Caki2 (cell line): ENCODE measurements at regions not wholly inside any gene's neighbourhood (a gene's known extent, or its start where the extent isn't known, plus 50 kb on each side); places are given as distances from the start of the nearest gene placed in this dataset.

Experiments used
- DNase-seq: peaks from one replicate; pipeline ENCODE4 v3.0.0-alpha.2; 2015; ENCODE audit warnings: low read depth
- in situ Hi-C: cut with HindIII; loops from 2 replicates; pipeline ENCODE4 v1.10.0; 2016; ENCODE audit warnings: low sequenced_read_pairs, low pct_unique_long_range_greater_than_20kb, mixed read lengths

DNA sequence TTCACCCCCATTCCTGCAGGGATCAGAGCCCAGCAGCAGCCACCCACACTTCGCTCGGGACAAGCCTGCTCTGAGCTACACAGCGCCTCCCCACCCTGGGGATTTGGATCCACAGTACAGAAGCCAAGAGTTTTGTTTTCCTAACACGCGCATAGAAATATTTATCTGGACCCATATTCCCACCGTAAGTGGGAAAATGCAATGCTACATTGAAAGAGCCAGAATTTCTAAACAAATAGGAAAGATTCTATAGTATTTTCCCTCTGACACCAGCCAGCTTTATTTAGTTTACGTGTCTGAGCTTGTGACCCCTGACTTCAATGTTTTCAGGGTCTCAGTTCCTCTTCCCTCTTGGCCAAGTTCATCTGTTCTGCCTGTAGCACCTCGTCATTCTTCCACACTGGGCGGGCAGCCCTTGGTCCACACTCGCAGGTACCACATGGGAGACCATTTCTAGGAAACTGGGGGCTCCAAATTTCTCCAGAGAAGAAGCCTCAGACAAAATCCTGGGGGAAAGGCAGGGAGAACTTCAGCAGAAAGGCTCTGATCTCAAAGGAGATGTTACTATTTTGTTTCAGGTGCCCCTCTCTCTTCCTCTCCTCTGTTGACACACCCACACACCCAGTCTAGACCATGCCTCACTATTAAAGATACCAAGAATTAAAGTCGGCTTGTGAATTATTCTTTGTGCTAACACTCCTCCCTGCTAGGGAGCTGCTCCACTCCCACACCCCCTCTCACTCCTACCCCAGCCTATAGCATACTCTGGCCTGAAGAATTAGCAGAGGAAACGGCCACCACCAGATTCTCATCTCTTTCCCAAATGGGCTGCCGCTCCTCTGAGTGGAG, 116.0 kb upstream of the PCGF5 start:
- DNase-seq, result no peak
- in situ Hi-C loops, result no loop called here

DNA sequence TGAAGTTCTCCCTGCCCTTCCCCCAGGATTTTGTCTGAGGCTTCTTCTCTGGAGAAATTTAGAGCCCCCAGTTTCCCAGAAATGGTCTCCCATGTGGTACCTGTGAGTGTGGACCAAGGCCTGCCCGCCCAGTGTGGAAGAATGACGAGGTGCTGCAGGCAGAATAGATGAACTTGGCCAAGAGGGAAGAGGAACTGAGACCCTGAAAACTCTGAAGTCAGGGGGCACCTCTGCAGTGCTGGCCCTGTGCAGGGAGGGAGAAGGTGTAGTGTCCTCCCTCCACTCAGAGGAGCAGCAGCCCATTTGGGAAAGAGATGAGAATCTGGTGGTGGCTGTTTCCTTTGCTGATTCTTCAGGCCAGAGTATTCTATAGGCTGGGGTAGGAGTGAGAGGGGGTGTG, 115.2 kb upstream of the PCGF5 start:
- DNase-seq, result no peak
- in situ Hi-C loops, result no loop called here

DNA sequence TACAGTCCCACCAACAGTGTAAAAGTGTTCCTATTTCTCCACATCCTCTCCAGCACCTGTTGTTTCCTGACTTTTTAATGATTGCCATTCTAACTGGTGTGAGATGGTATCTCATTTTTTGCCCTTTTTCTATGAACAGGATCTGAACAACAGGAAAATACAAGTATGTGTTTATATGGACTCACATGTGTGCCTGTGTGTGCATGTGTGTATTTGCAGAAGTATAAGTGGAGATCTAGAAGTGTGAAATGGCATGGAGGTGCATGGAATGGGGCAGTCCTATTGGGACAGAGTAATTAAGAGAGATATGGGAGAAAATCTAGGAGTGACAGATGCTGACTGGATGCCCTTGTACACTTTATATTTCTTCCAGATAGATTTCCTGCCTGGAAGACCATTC, 111.6 kb upstream of the PCGF5 start:
- in situ Hi-C loops, result no loop called here
- no peak for DNase-seq

DNA sequence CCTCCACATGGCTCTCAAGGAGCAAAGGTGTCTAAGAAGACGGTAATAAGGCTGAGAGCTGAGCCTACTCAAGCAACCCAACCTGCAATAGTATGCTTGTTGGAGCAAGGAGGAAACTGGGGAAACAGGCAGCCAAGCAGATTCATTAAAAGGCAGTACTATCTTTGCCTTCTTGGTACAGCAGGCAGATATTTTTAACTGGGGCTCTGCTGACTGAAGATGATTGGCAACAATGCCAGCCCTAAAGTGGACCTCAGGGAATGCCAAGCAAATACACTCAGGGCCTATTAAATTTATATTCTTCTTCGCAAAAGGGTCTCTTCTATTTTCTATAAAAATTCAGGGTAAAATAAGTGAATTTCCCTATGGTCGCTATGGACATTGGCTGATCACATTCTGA, 109.4 kb upstream of the PCGF5 start:
- in situ Hi-C loops, result no loop called here

DNA sequence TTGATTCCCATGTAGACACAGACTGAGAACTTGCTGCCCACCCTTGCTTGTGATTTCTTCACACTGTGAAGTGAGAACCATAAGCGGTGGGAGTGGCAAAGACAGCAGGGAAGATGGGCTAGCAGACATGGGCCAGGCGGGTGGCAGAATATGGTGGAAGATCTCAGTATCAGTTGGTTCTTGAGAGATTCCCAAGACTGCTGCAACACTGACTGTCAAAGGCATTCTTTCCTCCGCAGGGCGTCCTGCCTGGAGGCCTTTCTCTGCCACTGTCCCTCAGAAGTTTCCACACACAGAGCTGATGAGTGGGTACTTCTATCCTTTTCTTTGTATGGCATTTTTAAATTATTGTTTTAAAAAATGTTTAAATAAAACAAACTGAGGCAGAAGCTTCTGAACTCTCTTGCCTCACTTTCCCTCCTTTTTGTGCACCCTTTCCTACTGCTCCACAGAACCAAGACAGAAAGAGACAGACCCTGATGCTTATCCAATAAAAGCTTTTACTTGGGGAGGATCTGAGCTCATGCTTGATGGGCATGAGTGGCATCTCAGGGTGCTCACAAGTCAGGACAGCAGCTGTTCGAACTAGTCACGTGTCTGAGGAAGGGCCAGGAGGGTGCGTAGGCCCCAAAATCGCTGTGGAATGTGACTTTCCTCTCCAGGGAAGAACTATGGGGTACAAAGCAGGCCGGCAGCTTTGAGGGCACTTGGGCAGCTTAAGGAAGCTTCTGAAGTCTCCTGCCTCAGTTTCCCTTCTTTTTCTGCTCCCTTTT, 104.7 kb upstream of the PCGF5 start:
- in situ Hi-C loops, result no loop called here
- no peak for DNase-seq

More for the DNA sequence above, 109.4 kb upstream of the PCGF5 start:
- DNase-seq, result no peak

DNA sequence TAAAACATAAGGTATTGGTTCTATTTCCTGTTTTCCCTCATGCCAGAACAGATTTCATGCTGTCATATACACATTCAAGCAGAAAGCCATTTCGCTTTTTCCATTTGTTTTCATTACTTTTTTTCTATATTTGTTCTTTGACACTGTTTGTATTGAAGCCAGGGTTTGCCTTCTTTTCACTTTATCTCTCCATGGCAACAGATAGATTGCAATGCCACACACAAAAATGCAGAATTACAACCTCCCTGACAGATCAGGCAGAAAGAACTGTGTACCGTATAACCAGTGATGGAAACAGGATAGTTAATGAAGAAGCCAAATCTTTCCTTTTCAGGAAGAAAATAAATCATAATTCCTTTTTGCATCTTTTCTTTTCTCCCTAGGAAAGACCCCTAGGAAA, 103.0 kb upstream of the PCGF5 start:
- in situ Hi-C loops, result no loop called here
- DNase-seq, result no peak

DNA sequence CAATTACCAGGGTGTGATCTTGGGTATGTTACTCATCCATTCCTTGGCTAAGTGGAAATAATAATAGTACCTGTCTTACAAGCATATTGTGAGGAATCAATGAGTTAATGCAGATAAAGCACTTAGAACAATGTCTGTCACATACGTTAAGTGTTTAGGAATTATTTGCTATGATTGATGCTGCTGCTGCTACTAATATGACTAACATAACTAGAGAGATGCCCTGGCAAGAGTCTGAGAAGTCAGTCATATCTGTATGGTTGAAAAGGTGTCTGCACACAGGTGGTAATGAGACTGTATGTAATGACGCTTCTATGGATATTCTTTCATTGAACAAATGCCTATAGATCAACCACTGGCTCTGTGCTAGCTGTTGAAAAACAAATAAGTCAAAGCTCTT, 100.1 kb upstream of the PCGF5 start:
- DNase-seq, result no peak
- in situ Hi-C loops, result no loop called here

DNA sequence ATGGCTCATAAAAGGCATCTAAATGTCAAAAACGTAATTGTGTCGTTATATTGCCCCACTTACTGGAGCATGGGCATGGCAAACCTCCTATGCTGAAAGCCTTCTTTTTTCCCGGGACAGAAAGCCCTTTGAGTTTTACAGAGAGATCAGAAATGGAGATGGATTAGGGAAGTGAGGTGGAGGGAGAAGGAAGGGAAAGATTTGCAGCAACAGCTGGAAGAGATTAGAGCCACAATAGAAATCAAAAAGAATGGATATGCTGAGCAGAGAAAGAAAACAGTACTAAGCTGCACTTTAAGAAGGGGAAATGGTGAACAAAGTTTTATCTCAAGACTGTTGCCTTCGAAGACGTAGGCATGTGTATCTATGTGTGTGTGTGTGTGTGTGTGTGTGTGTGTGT, 97.2 kb upstream of the PCGF5 start:
- in situ Hi-C loops, result no loop called here
- no peak for DNase-seq

DNA sequence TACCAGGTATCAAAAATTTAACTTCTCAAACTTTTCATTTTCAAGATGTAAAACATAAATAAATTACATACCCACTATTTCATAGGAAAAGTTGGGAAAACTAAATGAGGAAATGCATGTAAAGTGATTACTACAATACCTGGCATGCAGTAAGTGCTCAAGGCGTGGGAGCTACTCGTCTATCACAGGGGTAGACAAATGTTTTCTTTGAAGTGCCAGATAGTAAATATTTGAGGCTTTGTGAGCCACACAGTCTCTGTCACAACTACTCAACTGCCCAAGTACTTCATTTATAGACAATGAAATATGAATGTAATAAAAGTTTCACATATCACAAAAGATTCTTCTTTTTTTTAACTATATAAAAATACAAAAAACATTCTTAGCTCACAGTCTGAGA, 96.4 kb upstream of the PCGF5 start:
- DNase-seq, result no peak
- in situ Hi-C loops, result no loop called here

DNA sequence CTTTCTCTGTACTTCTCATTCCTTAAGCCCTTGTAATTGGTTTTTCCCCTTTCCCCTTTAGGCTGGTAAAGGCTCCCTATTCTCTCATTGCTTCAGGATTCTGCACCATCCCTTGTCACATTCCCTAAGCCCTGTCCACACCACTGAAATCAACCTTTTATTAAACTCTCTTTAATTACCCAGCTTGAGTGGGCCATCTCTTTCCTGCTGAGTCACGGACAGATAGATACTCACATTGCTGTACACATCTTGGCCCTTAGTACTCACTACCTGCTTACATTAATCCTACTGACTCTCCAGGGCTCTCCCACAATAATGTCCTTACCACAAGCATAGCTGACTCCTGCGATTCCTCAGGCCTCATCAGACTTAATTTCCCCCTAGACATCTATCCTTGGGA, 94.0 kb upstream of the PCGF5 start:
- no peak for DNase-seq
- in situ Hi-C loops, result no loop called here

DNA sequence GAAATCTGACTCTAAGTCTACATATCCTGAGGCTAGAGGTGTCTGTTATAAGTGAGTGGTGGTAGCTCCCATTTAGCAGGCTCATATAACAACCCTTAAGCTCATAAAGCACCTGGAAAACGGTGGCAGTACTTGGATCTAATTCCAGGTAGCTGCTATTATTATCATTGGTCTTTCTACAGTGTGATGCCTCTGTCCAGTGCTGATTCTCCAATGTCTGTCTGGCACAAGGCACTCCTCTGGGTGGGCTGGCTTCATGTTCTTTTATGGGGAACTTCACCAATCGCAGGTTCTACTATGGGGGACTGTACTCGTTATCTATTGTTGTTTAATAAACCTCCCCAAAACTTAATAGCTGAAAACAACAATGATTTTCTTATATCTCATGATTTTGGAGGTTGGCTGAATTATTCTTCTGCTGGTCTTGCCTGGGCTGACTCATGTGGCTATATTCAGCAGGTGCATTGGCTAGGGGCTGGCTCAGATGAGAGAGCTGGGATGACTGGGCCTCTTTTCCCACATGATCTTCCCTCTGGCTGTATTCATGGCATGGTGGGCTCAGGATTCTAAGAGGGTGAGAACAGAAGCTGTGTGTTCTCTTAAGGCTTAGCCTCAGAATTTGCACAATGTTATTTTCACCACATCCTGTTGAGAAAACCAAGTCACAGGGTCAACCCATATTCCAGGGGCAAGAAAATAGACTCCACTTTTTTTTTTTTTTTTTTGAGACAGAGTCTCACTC, 93.0 kb upstream of the PCGF5 start:
- DNase-seq, result no peak
- in situ Hi-C loops, result no loop called here

DNA sequence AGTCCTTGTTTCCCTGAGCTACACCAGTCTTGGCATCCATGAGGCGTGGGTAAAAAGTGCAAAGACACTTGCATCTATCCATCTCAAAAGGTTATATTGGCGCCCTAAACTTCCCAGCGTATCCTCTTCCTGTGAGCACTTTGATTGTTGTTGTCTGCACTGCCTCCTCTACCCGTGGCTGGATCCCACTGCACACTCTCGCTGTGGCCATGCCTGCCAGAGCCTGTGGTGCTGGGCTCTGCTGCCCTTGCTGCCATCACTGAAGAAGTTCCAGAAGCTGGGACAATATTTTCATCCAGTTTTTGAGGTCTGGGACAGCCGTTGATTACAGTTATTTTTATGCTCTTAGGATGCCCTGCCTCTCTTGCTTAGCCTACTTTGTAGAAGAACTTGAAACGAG, 85.3 kb upstream of the PCGF5 start:
- DNase-seq, result no peak
- in situ Hi-C loops, result no loop called here

DNA sequence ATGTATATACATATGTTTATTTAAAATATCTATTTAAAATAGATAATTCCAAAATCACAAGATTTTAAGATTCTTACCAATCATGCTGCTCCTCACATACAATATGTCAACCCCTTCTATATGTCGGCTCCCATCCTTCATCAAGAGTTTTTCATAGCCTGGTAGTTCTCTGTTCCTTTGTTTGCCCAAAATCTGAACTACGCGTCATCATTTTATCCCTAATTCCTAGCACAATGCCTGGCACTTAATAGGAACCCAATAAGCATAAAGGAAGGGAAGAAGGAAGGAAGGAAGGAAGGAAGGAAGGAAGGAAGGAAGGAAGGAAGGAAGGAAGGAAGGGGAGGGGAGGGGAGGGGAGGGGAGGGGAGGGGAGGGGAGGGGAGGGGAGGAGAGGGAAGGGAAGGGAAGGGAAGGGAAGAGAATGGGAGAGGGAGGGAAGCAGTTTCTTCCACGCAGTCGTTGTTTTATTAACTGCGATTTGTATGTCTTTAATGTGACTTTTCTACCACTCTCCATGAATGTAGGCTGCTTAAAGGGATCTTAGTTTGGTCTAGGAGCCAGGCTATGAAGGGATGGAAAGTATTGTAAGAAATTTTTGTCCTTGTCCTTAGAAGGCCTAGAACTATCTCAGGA, 83.3 kb upstream of the PCGF5 start:
- DNase-seq, result no peak
- in situ Hi-C loops, result no loop called here

DNA sequence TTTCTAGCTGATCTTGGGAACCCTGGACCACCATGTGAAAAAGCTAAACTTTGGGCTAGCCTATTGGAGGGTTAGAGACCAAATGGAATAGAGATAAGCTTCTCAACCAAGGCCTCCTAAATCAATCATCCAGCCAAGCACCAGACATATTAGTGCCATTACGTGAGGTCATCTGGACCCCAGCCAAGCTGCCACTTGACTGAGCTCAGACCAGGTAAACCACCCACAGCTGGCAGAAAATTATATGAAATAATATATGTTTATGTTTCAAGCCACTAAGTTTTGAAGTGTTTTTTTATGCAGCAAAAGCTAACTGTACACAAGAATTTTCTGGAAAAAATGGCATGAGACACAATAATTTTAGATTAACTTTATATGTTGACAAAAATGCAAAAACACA, 82.6 kb upstream of the PCGF5 start:
- in situ Hi-C loops, result no loop called here
- no peak for DNase-seq

DNA sequence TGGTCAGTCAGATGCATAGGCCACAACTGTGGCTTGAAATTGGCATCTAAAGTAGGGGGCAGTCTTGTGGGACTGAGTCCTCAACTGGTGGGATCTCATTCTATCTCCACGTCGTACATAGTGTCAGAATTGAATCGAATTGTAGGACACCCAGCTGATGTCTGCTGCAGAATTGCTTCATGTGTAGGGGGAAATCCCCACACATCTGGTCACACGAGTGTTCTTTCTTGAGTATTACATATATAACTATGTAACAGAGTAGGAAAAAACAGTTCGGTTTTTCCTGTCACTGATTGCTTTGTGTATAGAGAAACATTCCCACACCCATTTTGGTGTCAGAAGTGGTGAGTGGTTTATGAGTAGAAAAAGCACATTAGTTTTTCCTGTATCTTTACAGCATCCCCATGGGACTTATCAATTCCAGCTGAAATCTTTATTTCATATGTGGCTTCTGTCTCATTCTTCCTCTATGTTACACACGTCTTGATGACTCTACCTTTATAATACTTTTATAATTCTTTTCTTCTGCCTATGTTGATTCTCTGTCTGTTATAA, 79.4 kb upstream of the PCGF5 start:
- DNase-seq, result no peak
- in situ Hi-C loops, result no loop called here

DNA sequence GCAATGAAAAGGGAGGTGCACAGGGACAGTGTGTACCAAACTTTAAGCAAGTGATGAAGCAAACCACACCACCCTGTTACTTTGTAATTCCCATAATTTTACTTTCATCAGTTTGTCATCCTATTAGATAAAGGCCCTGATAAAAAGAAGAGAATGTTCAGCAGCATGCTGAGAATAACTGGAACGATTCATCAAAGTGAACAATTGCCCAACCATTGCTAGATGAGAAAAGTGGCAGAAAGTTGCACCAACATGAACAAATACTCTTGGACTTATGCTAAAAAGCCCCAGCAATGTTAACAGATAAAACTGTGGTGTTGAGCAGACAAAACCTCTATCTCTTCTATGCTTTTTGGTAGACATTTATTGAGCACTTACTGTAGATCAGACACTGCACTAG, 75.5 kb upstream of the PCGF5 start:
- DNase-seq, result no peak
- in situ Hi-C loops, result no loop called here

DNA sequence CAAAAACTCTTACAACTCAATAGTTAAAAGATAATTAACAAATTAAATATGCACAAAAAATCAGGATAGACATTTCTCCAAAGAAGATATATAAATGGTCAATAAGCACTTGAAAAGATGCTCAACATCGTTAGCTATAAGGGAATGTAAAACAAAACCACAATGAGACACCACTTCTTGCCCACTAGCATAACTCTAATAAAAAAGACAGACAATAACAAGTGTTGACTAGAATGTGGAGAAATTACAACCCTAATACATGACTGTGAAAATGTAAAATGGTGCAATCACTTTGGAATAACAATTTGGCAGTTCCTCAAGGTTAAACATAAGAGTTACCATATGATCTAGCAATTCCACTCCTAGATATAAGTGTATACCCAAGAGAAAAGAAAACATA, 74.3 kb upstream of the PCGF5 start:
- in situ Hi-C loops, result no loop called here
- DNase-seq, result no peak

DNA sequence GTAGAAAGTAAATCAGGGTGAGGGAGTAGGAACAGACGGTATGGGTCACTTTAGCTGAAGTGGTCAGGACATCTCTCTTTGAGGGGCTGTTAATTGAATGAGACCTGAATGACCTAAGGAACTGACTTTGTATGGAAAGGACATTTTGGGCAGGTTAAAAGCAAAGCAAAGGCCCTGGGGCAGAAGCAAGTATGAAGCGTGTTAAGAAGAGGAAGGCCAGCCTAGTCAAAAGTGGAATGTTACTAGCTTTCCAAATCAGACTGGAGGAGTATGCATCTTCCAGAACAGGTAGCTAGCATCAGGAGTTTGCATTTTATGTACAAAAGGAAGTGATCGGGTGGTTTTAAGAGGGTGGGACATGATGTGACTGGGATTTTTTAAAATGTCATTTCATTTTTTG, 70.9 kb upstream of the PCGF5 start:
- in situ Hi-C loops, result no loop called here
- no peak for DNase-seq
